ENCODE measurements at regions not wholly inside any gene's neighbourhood (a gene's known extent, or its start where the extent isn't known, plus 50 kb on each side); places are given as distances from the start of the nearest gene placed in this dataset.

- Histone ChIP-seq H3K36me3 (ENCODE audit: control insufficient read depth in 5 of 5, insufficient read depth in 5 of 5, low read length in 5 of 5) (no peaks in the 10 kb centered on the region), H3K9me3 (ENCODE audit: control insufficient read depth in 5 of 5, low read length in 5 of 5) (no peaks in the 10 kb centered on the region), H3K4me3 (ENCODE audit: low read depth in 1 of 5, low read length in 5 of 5) (no peak overlapping the region), H3K27me3 (ENCODE audit: control insufficient read depth in 5 of 5, insufficient read depth in 4 of 5, low read length in 5 of 5) (peaks cover 0 to 12% (median 0%) of the 10 kb centered on the region in 5 donors), H3K9ac (ENCODE audit: low read length in 5 of 5) (no peak overlapping the region), H3K27ac (ENCODE audit: low read depth, low read length) (no peak overlapping the region), H3K4me1 (ENCODE audit: control insufficient read depth in 5 of 5, insufficient read depth in 5 of 5, low read length in 5 of 5) (no peaks in the 10 kb centered on the region)
These were observed 94.6 kb downstream of the SETD4 start for GRCh38 chr21:35965699-35966098.

- H3K4me3 ChIP-seq (ENCODE audit: low read depth in 1 of 5, low read length in 5 of 5): no peak overlapping the region
- no peak overlapping the region for H3K27ac ChIP-seq (ENCODE audit: low read depth, low read length)
- H3K4me1 ChIP-seq (ENCODE audit: control insufficient read depth in 5 of 5, insufficient read depth in 5 of 5, low read length in 5 of 5): no peaks in the 10 kb centered on the region
- H3K27me3 ChIP-seq (ENCODE audit: control insufficient read depth in 5 of 5, insufficient read depth in 4 of 5, low read length in 5 of 5): peaks cover 0 to 12% (median 0%) of the 10 kb centered on the region in 5 donors
- H3K9me3 ChIP-seq (ENCODE audit: control insufficient read depth in 5 of 5, low read length in 5 of 5): no peaks in the 10 kb centered on the region
- H3K9ac ChIP-seq (ENCODE audit: low read length in 5 of 5): no peak overlapping the region
- H3K36me3 ChIP-seq (ENCODE audit: control insufficient read depth in 5 of 5, insufficient read depth in 5 of 5, low read length in 5 of 5): no peaks in the 10 kb centered on the region
These were observed 96.3 kb downstream of the SETD4 start for GRCh38 chr21:35963920-35964451.

GRCh38 chr21:35962917-35963316 is 97.4 kb downstream of the SETD4 start:
- Histone ChIP-seq H3K27ac (ENCODE audit: low read depth, low read length) (no peak overlapping the region), H3K27me3 (ENCODE audit: control insufficient read depth in 5 of 5, insufficient read depth in 4 of 5, low read length in 5 of 5) (peaks cover 0 to 12% (median 0%) of the 10 kb centered on the region in 5 donors), H3K9ac (ENCODE audit: low read length in 5 of 5) (no peak overlapping the region), H3K4me1 (ENCODE audit: control insufficient read depth in 5 of 5, insufficient read depth in 5 of 5, low read length in 5 of 5) (no peaks in the 10 kb centered on the region), H3K9me3 (ENCODE audit: control insufficient read depth in 5 of 5, low read length in 5 of 5) (no peaks in the 10 kb centered on the region), H3K4me3 (ENCODE audit: low read depth in 1 of 5, low read length in 5 of 5) (no peak overlapping the region), H3K36me3 (ENCODE audit: control insufficient read depth in 5 of 5, insufficient read depth in 5 of 5, low read length in 5 of 5) (no peaks in the 10 kb centered on the region)

- H3K36me3 ChIP-seq (ENCODE audit: control insufficient read depth in 5 of 5, insufficient read depth in 5 of 5, low read length in 5 of 5): no peaks in the 10 kb centered on the region
- no peak overlapping the region for H3K27ac ChIP-seq (ENCODE audit: low read depth, low read length)
- peaks cover 0 to 6% (median 0%) of the 10 kb centered on the region in 5 donors for H3K27me3 ChIP-seq (ENCODE audit: control insufficient read depth in 5 of 5, insufficient read depth in 4 of 5, low read length in 5 of 5)
- no peak overlapping the region for H3K9ac ChIP-seq (ENCODE audit: low read length in 5 of 5)
- H3K4me1 ChIP-seq (ENCODE audit: control insufficient read depth in 5 of 5, insufficient read depth in 5 of 5, low read length in 5 of 5): no peaks in the 10 kb centered on the region
- no peak overlapping the region for H3K4me3 ChIP-seq (ENCODE audit: low read depth in 1 of 5, low read length in 5 of 5)
- H3K9me3 ChIP-seq (ENCODE audit: control insufficient read depth in 5 of 5, low read length in 5 of 5): no peaks in the 10 kb centered on the region
These were observed 106.3 kb downstream of the SETD4 start for GRCh38 chr21:35954066-35954465.

DNA sequence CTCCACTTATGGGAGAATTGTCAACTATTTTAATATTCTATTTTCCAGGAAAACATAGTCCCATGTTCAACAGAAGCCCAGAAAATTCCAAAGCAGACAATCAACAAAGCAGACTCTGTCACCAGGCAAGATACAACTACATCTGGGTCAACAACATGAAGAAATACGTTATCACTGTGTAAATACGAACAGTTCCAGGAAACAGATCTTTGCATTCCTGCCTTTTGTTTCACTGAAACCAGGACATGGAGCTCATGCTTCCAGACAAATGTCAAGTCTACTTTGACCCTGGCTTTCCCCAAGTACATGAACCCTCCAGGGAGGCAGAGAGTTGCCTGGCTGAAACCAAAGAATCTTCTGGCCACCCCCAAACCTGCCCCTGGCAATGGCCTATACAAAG is 106.7 kb downstream of the SETD4 start:
- Histone ChIP-seq H3K27ac (ENCODE audit: low read depth, low read length) (no peak overlapping the region), H3K9ac (ENCODE audit: low read length in 5 of 5) (no peak overlapping the region), H3K4me1 (ENCODE audit: control insufficient read depth in 5 of 5, insufficient read depth in 5 of 5, low read length in 5 of 5) (no peaks in the 10 kb centered on the region), H3K4me3 (ENCODE audit: low read depth in 1 of 5, low read length in 5 of 5) (no peak overlapping the region), H3K9me3 (ENCODE audit: control insufficient read depth in 5 of 5, low read length in 5 of 5) (no peaks in the 10 kb centered on the region), H3K36me3 (ENCODE audit: control insufficient read depth in 5 of 5, insufficient read depth in 5 of 5, low read length in 5 of 5) (no peaks in the 10 kb centered on the region), H3K27me3 (ENCODE audit: control insufficient read depth in 5 of 5, insufficient read depth in 4 of 5, low read length in 5 of 5) (peaks cover 0 to 6% (median 0%) of the 10 kb centered on the region in 5 donors)

GRCh38 chr21:35952651-35953340 is 107.5 kb downstream of the SETD4 start:
- no peaks in the 10 kb centered on the region for H3K36me3 ChIP-seq (ENCODE audit: control insufficient read depth in 5 of 5, insufficient read depth in 5 of 5, low read length in 5 of 5)
- peaks cover 0 to 6% (median 0%) of the 10 kb centered on the region in 5 donors for H3K27me3 ChIP-seq (ENCODE audit: control insufficient read depth in 5 of 5, insufficient read depth in 4 of 5, low read length in 5 of 5)
- no peak overlapping the region for H3K4me3 ChIP-seq (ENCODE audit: low read depth in 1 of 5, low read length in 5 of 5)
- no peaks in the 10 kb centered on the region for H3K9me3 ChIP-seq (ENCODE audit: control insufficient read depth in 5 of 5, low read length in 5 of 5)
- H3K27ac ChIP-seq (ENCODE audit: low read depth, low read length): no peak overlapping the region
- H3K4me1 ChIP-seq (ENCODE audit: control insufficient read depth in 5 of 5, insufficient read depth in 5 of 5, low read length in 5 of 5): no peaks in the 10 kb centered on the region
- H3K9ac ChIP-seq (ENCODE audit: low read length in 5 of 5): no peak overlapping the region

DNA sequence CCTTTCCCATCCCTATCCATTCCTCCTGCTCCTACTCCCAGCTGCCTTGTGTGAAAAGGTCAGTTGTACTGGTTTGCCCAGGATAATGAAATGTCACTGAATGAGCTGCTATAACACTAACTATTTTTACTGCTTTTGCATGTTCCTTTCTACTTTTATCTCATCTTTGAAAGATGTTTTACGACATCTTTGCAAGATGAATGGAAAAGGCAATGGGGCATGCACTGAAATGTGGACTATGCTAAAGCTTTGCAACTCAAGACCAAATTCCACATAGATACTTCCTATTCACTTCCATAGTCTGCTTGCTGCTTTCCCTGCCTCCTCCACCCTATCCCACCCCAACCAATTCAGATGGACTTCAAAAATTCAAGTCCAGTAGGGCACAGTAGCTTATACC is 111.3 kb downstream of the SETD4 start:
- Histone ChIP-seq H3K9ac (ENCODE audit: low read length in 5 of 5) (no peak overlapping the region), H3K4me1 (ENCODE audit: control insufficient read depth in 5 of 5, insufficient read depth in 5 of 5, low read length in 5 of 5) (no peaks in the 10 kb centered on the region), H3K27me3 (ENCODE audit: control insufficient read depth in 5 of 5, insufficient read depth in 4 of 5, low read length in 5 of 5) (peaks cover 0 to under 1% (median 0%) of the 10 kb centered on the region in 5 donors), H3K9me3 (ENCODE audit: control insufficient read depth in 5 of 5, low read length in 5 of 5) (no peaks in the 10 kb centered on the region), H3K4me3 (ENCODE audit: low read depth in 1 of 5, low read length in 5 of 5) (no peak overlapping the region), H3K36me3 (ENCODE audit: control insufficient read depth in 5 of 5, insufficient read depth in 5 of 5, low read length in 5 of 5) (no peaks in the 10 kb centered on the region), H3K27ac (ENCODE audit: low read depth, low read length) (no peak overlapping the region)

- Histone ChIP-seq H3K36me3 (ENCODE audit: control insufficient read depth in 5 of 5, insufficient read depth in 5 of 5, low read length in 5 of 5) (no peaks in the 10 kb centered on the region), H3K4me3 (ENCODE audit: low read depth in 1 of 5, low read length in 5 of 5) (no peak overlapping the region), H3K4me1 (ENCODE audit: control insufficient read depth in 5 of 5, insufficient read depth in 5 of 5, low read length in 5 of 5) (peaks cover 0 to 1% (median 0%) of the 10 kb centered on the region in 5 donors), H3K27me3 (ENCODE audit: control insufficient read depth in 5 of 5, insufficient read depth in 4 of 5, low read length in 5 of 5) (peaks cover 0 to 4% (median 0%) of the 10 kb centered on the region in 5 donors), H3K27ac (ENCODE audit: low read depth, low read length) (no peak overlapping the region), H3K9me3 (ENCODE audit: control insufficient read depth in 5 of 5, low read length in 5 of 5) (no peaks in the 10 kb centered on the region), H3K9ac (ENCODE audit: low read length in 5 of 5) (no peak overlapping the region)
These were observed 115.1 kb downstream of the SETD4 start for GRCh38 chr21:35945089-35945671.

DNA sequence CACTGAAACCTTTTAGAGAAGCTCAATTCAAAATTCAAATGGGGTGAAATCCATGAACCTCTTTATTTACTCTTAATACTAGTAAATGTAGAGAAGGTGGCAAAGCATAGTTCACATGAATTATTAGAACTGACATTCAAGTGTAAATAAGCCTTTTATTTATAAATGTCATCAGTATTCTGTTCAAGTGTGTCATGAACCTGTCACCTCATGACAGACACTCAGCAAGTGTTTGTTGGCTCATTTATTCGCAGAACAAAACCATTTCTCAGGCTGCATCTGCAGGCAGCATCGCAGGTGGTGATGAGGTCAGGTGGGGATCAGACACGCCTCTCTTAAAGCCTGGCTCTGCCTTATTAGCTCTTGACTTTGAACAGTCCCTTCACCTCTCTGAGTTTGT is 116.6 kb downstream of the SETD4 start:
- Histone ChIP-seq H3K4me3 (ENCODE audit: low read depth in 1 of 5, low read length in 5 of 5) (no peak overlapping the region), H3K27ac (ENCODE audit: low read depth, low read length) (no peak overlapping the region), H3K27me3 (ENCODE audit: control insufficient read depth in 5 of 5, insufficient read depth in 4 of 5, low read length in 5 of 5) (peaks cover 0 to 4% (median 0%) of the 10 kb centered on the region in 5 donors), H3K4me1 (ENCODE audit: control insufficient read depth in 5 of 5, insufficient read depth in 5 of 5, low read length in 5 of 5) (peaks cover 0 to 6% (median 3%) of the 10 kb centered on the region in 5 donors), H3K36me3 (ENCODE audit: control insufficient read depth in 5 of 5, insufficient read depth in 5 of 5, low read length in 5 of 5) (no peaks in the 10 kb centered on the region), H3K9ac (ENCODE audit: low read length in 5 of 5) (no peak overlapping the region), H3K9me3 (ENCODE audit: control insufficient read depth in 5 of 5, low read length in 5 of 5) (no peaks in the 10 kb centered on the region)

Data from subcutaneous abdominal adipose tissue (tissue), 5 donors.